HEK293 (cell line): ENCODE measurements at regions not wholly inside any gene's neighbourhood (a gene's known extent, or its start where the extent isn't known, plus 50 kb on each side); places are given as distances from the start of the nearest gene placed in this dataset.
A peak's percentile ranks its signal among the peaks of the same experiment; 100 is the strongest.

Experiments used
- CTCF ChIA-PET: fragments of 350-600 bp; formaldehyde crosslinking; extraction: SDS; loops from one replicate; lab custom pipeline; 2021; ENCODE audit warnings: antibody characterized with exemption; lab: Yijun Ruan, JAX
- POLR2A ChIA-PET: fragments of 300-600 bp; formaldehyde crosslinking; extraction: SDS; loops from one replicate; lab custom pipeline; 2020; ENCODE audit warnings: antibody characterized with exemption, inconsistent platforms; lab: Yijun Ruan, JAX
- H3K27ac ChIP-seq: fragments of 200-500 bp; sonication (Bioruptor generic); 2 replicates; pipeline ENCODE4 v1.5.1; 2014; ENCODE audit warnings: low read depth, low read length, control low read depth, inconsistent platforms; ENCODE audit errors: extremely low read depth
- H3K36me3 ChIP-seq, 2 experiments: fragments of 200-500 bp in 1 of 2; sonication (Bioruptor generic) in 1 of 2; 1 replicate in 1 of 2; 2 replicates in 1 of 2; pipeline ENCODE4 v1.5.1; 2014 to 2017; ENCODE audit warnings: inconsistent platforms in 2 of 2, low read length in 2 of 2; ENCODE audit not compliant: control insufficient read depth in 2 of 2, insufficient read depth in 1 of 2
- H3K4me1 ChIP-seq: fragments of 200-500 bp; sonication (Bioruptor generic); 2 replicates; pipeline ENCODE4 v1.5.1; 2014; ENCODE audit warnings: mild to moderate bottlenecking, low read length, inconsistent platforms; ENCODE audit not compliant: control insufficient read depth, insufficient read depth
- H3K4me3 ChIP-seq: 2 replicates; pipeline ENCODE4 v1.5.1; 2011; ENCODE audit warnings: low read depth, mild to moderate bottlenecking, control low read depth, low read length, moderate library complexity
- H3K9me3 ChIP-seq: fragments of 200-500 bp; sonication (Bioruptor generic); 2 replicates; pipeline ENCODE4 v1.5.1; 2014; ENCODE audit warnings: low read depth, low read length, inconsistent platforms; ENCODE audit not compliant: control insufficient read depth, insufficient read depth
- BCL11B ChIP-seq: fragments of 450-650 bp; formaldehyde crosslinking; IDR thresholded peaks from 2 replicates; pipeline ENCODE4 v1.5.1; 2016; ENCODE audit warnings: low read depth, missing biosample characterization, missing genetic modification characterization
- HOXC10 ChIP-seq: sonication (generic); formaldehyde crosslinking; IDR thresholded peaks from 2 replicates; pipeline ENCODE4 v1.8.1; 2023; ENCODE audit warnings: mild to moderate bottlenecking, missing genetic modification reagents
- KLF17 ChIP-seq: fragments of 450-650 bp; formaldehyde crosslinking; IDR thresholded peaks from 2 replicates; pipeline ENCODE4 v1.5.1; 2016; ENCODE audit warnings: missing biosample characterization, missing genetic modification characterization
- KLF8 ChIP-seq: fragments of 450-650 bp; formaldehyde crosslinking; IDR thresholded peaks from 2 replicates; pipeline ENCODE4 v1.5.1; 2016; ENCODE audit warnings: missing biosample characterization, missing genetic modification characterization
- MYNN ChIP-seq: fragments of 450-650 bp; formaldehyde crosslinking; IDR thresholded peaks from 2 replicates; pipeline ENCODE4 v1.5.1; 2016; ENCODE audit warnings: missing biosample characterization, missing genetic modification characterization, borderline replicate concordance
- PRDM10 ChIP-seq: fragments of 450-650 bp; formaldehyde crosslinking; IDR thresholded peaks from 2 replicates; pipeline ENCODE4 v1.5.1; 2016; ENCODE audit warnings: missing biosample characterization, missing genetic modification characterization
- SCRT1 ChIP-seq: fragments of 450-650 bp; formaldehyde crosslinking; IDR thresholded peaks from 2 replicates; pipeline ENCODE4 v1.5.1; 2016; ENCODE audit warnings: missing biosample characterization, missing genetic modification characterization, borderline replicate concordance
- ZBTB17 ChIP-seq: fragments of 450-650 bp; formaldehyde crosslinking; IDR thresholded peaks from 2 replicates; pipeline ENCODE4 v1.5.1; 2016; ENCODE audit warnings: missing biosample characterization, missing genetic modification characterization
- ZBTB44 ChIP-seq: fragments of 450-650 bp; IDR thresholded peaks from 2 replicates; pipeline ENCODE4 v1.5.1; 2018; ENCODE audit warnings: missing biosample characterization, mild to moderate bottlenecking, missing genetic modification characterization
- ZBTB49 ChIP-seq: fragments of 450-650 bp; formaldehyde crosslinking; IDR thresholded peaks from 2 replicates; pipeline ENCODE4 v1.5.1; 2016; ENCODE audit warnings: missing biosample characterization, missing genetic modification characterization, low read depth
- ZBTB8A ChIP-seq: fragments of 450-650 bp; formaldehyde crosslinking; IDR thresholded peaks from 2 replicates; pipeline ENCODE4 v1.5.1; 2016; ENCODE audit warnings: missing biosample characterization, missing genetic modification characterization
- ZIC2 ChIP-seq: fragments of 450-650 bp; formaldehyde crosslinking; IDR thresholded peaks from 2 replicates; pipeline ENCODE4 v1.5.1; 2016; ENCODE audit warnings: missing biosample characterization, missing genetic modification characterization
- ZNF140 ChIP-seq: fragments of 450-650 bp; formaldehyde crosslinking; IDR thresholded peaks from 2 replicates; pipeline ENCODE4 v1.5.1; 2016; ENCODE audit warnings: missing biosample characterization, missing genetic modification characterization
- ZNF157 ChIP-seq: fragments of 450-650 bp; formaldehyde crosslinking; IDR thresholded peaks from 2 replicates; pipeline ENCODE4 v1.5.1; 2016; ENCODE audit warnings: missing biosample characterization, missing genetic modification characterization
- ZNF2 ChIP-seq: fragments of 450-650 bp; formaldehyde crosslinking; IDR thresholded peaks from 2 replicates; pipeline ENCODE4 v1.5.1; 2016; ENCODE audit warnings: missing biosample characterization, missing genetic modification characterization
- ZNF214 ChIP-seq: fragments of 450-650 bp; formaldehyde crosslinking; IDR thresholded peaks from 2 replicates; pipeline ENCODE4 v1.5.1; 2017; ENCODE audit warnings: missing biosample characterization, mild to moderate bottlenecking, missing genetic modification characterization, borderline replicate concordance
- ZNF341 ChIP-seq: fragments of 450-650 bp; formaldehyde crosslinking; IDR thresholded peaks from 2 replicates; pipeline ENCODE4; 2016; ENCODE audit warnings: low read depth, missing biosample characterization, missing genetic modification characterization
- ZNF37A ChIP-seq: fragments of 450-650 bp; IDR thresholded peaks from 2 replicates; pipeline ENCODE4 v1.5.1; 2018; ENCODE audit warnings: missing biosample characterization, missing genetic modification characterization
- ZNF394 ChIP-seq: fragments of 450-650 bp; formaldehyde crosslinking; IDR thresholded peaks from 2 replicates; pipeline ENCODE4 v1.5.1; 2016; ENCODE audit warnings: missing biosample characterization, missing genetic modification characterization, mild to moderate bottlenecking, moderate library complexity, borderline replicate concordance
- ZNF48 ChIP-seq: fragments of 450-650 bp; formaldehyde crosslinking; IDR thresholded peaks from 2 replicates; pipeline ENCODE4 v1.5.1; 2016; ENCODE audit warnings: missing biosample characterization, missing genetic modification characterization
- ZNF488 ChIP-seq: fragments of 450-650 bp; formaldehyde crosslinking; IDR thresholded peaks from 2 replicates; pipeline ENCODE4 v1.5.1; 2016; ENCODE audit warnings: missing biosample characterization, missing genetic modification characterization
- ZNF530 ChIP-seq: fragments of 450-650 bp; formaldehyde crosslinking; IDR thresholded peaks from 2 replicates; pipeline ENCODE4 v1.5.1; 2016; ENCODE audit warnings: low read depth, missing biosample characterization, missing genetic modification characterization
- ZNF560 ChIP-seq: fragments of 450-650 bp; formaldehyde crosslinking; IDR thresholded peaks from 2 replicates; pipeline ENCODE4 v1.5.1; 2017; ENCODE audit warnings: missing biosample characterization, missing genetic modification characterization, borderline replicate concordance
- ZNF585B ChIP-seq: fragments of 450-650 bp; formaldehyde crosslinking; IDR thresholded peaks from 2 replicates; pipeline ENCODE4 v1.5.1; 2016; ENCODE audit warnings: missing biosample characterization, missing genetic modification characterization
- ZNF677 ChIP-seq: fragments of 450-650 bp; IDR thresholded peaks from 2 replicates; pipeline ENCODE4 v1.5.0; 2018; ENCODE audit warnings: missing biosample characterization, mild to moderate bottlenecking, missing genetic modification characterization, moderate library complexity
- ZNF830 ChIP-seq: fragments of 450-650 bp; IDR thresholded peaks from 2 replicates; pipeline ENCODE4 v1.5.0; 2018; ENCODE audit warnings: missing biosample characterization, missing genetic modification characterization, low read depth, mild to moderate bottlenecking, moderate library complexity
- ZSCAN5A ChIP-seq: fragments of 450-650 bp; formaldehyde crosslinking; IDR thresholded peaks from 2 replicates; pipeline ENCODE4 v1.5.1; 2016; ENCODE audit warnings: missing biosample characterization, missing genetic modification characterization

- TF ChIP-seq ZSCAN5A (tag by site-specific recombination) (no peak), ZNF830 (tag by site-specific recombination) (no peak), ZNF48 (tag by site-specific recombination) (no peak), PRDM10 (peak; percentile 49), ZNF394 (tag by site-specific recombination) (no peak), ZNF140 (no peak), ZNF677 (no peak), ZNF2 (no peak), ZNF488 (tag by site-specific recombination) (no peak), KLF8 (no peak), ZNF585B (no peak), ZNF560 (tag by site-specific recombination) (no peak)
- TF ChIP-seq, all 188 proteins: peak for 24
These were observed 259.1 kb downstream of the SYK start (continued) for GRCh38 chr9:91060520-91061343.

GRCh38 chr9:91061506-91061905, 259.9 kb downstream of the SYK start:
- ChIA-PET CTCF (interaction anchor here (0.7 to 1.1 kb wide), 3 partner anchors 10 to 1456 kb away, joined by 3 read pairs; no protein-coding TSS in a partner anchor), POLR2A (no interaction called here)

More at GRCh38 chr9:91061506-91061905, 259.9 kb downstream of the SYK start:
- Histone ChIP-seq H3K27ac (no peak overlapping the region), H3K4me3 (no peak overlapping the region), H3K36me3 (no peaks in the 10 kb centered on the region), H3K9me3 (no peaks in the 10 kb centered on the region)
- no peak for TF ChIP-seq MYNN (tag by site-specific recombination)
- no peak for TF ChIP-seq ZIC2 (tag by site-specific recombination)
- no peak for TF ChIP-seq ZNF530 (tag by site-specific recombination)
- no peak for TF ChIP-seq ZNF157 (tag by site-specific recombination)
- TF ChIP-seq ZBTB49, result no peak
- no peak for TF ChIP-seq BCL11B (tag by site-specific recombination)
- TF ChIP-seq SCRT1 (tag by site-specific recombination), result no peak
- no peak for TF ChIP-seq HOXC10 (CRISPR knock-in tag)
- TF ChIP-seq ZBTB8A (tag by site-specific recombination), result no peak
- TF ChIP-seq ZNF37A, result no peak
- TF ChIP-seq KLF17, result no peak
- TF ChIP-seq ZBTB17 (tag by site-specific recombination), result no peak
- TF ChIP-seq ZNF341 (tag by site-specific recombination), result no peak
- no peak for TF ChIP-seq ZNF214 (tag by site-specific recombination)
- TF ChIP-seq ZBTB44 (tag by site-specific recombination), result no peak
- TF ChIP-seq, all 188 proteins: peak for 0
- peaks cover 5% of the 10 kb centered on the region; the same call in 1 of the 2 replicates for H3K4me1 ChIP-seq
